DOHH2 (cell line): ENCODE measurements at regions not wholly inside any gene's neighbourhood (a gene's known extent, or its start where the extent isn't known, plus 50 kb on each side); places are given as distances from the start of the nearest gene placed in this dataset.
"Not testable (repeated sequence)": the region's sequence is repeated elsewhere in the genome, so short reads cannot be mapped to it uniquely, and the experiment has no call there.

Experiments used
- H3F3A ChIP-seq: fragments of 200-600 bp; sonication (generic), shearing (Covaris generic); 2 replicates; pipeline ENCODE4 v1.6.0; 2016; ENCODE audit warnings: antibody characterized with exemption, mild to moderate bottlenecking; ENCODE audit not compliant: control insufficient read depth, insufficient read depth
- H3K27ac ChIP-seq: fragments of 200-600 bp; sonication (generic); 2 replicates; pipeline ENCODE4 v1.5.1; 2014; ENCODE audit warnings: low read depth, mild to moderate bottlenecking, low read length, moderate library complexity
- H3K27me3 ChIP-seq: fragments of 200-600 bp; sonication (generic); 2 replicates; pipeline ENCODE4 v1.6.1; 2014; ENCODE audit warnings: mild to moderate bottlenecking, low read length, mixed read lengths; ENCODE audit not compliant: control insufficient read depth
- H3K36me3 ChIP-seq: fragments of 200-600 bp; sonication (generic); 2 replicates; pipeline ENCODE4 v1.6.1; 2014; ENCODE audit warnings: mild to moderate bottlenecking, low read length, moderate library complexity, mixed read lengths; ENCODE audit not compliant: control insufficient read depth
- H3K4me1 ChIP-seq: fragments of 200-600 bp; sonication (generic); 2 replicates; pipeline ENCODE4 v1.6.1; 2014; ENCODE audit warnings: mild to moderate bottlenecking, low read length, mixed read lengths; ENCODE audit not compliant: control insufficient read depth
- H3K4me2 ChIP-seq: fragments of 200-600 bp; sonication (generic); 2 replicates; pipeline ENCODE4 v1.6.0; 2014; ENCODE audit warnings: mild to moderate bottlenecking, low read length, moderate library complexity
- H3K4me3 ChIP-seq: fragments of 200-600 bp; sonication (generic); 2 replicates; pipeline ENCODE4 v1.5.1; 2014; ENCODE audit warnings: mild to moderate bottlenecking, low read length, mixed read lengths
- H3K79me2 ChIP-seq: fragments of 200-600 bp; sonication (generic); 2 replicates; pipeline ENCODE4 v1.6.1; 2014; ENCODE audit warnings: mild to moderate bottlenecking, low read length, mixed read lengths; ENCODE audit not compliant: control insufficient read depth
- H3K9me2 ChIP-seq: fragments of 200-600 bp; sonication (generic); replicated peaks from 2 replicates; pipeline ENCODE4 v1.6.1; 2014; ENCODE audit warnings: mild to moderate bottlenecking, low read length, mixed read lengths; ENCODE audit not compliant: control insufficient read depth
- H3K9me3 ChIP-seq: fragments of 200-600 bp; sonication (generic); 2 replicates; pipeline ENCODE4 v1.6.1; 2014; ENCODE audit warnings: antibody characterized with exemption, low read length, mixed read lengths; ENCODE audit not compliant: control insufficient read depth, insufficient read depth
- H4K20me1 ChIP-seq: fragments of 200-600 bp; sonication (generic); 2 replicates; pipeline ENCODE4 v1.6.0; 2014; ENCODE audit warnings: low read depth, mild to moderate bottlenecking, antibody characterized with exemption, low read length, moderate library complexity; ENCODE audit not compliant: control insufficient read depth, insufficient read depth
- EZH2phosphoT487 ChIP-seq: fragments of 200-600 bp; sonication (generic); IDR thresholded peaks from 2 replicates; pipeline ENCODE4 v1.6.1; 2017; ENCODE audit warnings: borderline replicate concordance, mild to moderate bottlenecking, antibody characterized with exemption, low read length, moderate library complexity, mixed read lengths
- TF ChIP-seq, protein P1 (sequence below): fragments of 200-600 bp; sonication (generic); IDR thresholded peaks from one replicate; pipeline ENCODE4 v1.5.1; 2014; ENCODE audit warnings: antibody characterized with exemption, mild to moderate bottlenecking, low read depth, low read length; ENCODE audit not compliant: poor library complexity, severe bottlenecking

GRCh38 chr3:109696932-109697331 is 359.6 kb upstream of the DPPA4 start:
- TF ChIP-seq, protein P1, sequence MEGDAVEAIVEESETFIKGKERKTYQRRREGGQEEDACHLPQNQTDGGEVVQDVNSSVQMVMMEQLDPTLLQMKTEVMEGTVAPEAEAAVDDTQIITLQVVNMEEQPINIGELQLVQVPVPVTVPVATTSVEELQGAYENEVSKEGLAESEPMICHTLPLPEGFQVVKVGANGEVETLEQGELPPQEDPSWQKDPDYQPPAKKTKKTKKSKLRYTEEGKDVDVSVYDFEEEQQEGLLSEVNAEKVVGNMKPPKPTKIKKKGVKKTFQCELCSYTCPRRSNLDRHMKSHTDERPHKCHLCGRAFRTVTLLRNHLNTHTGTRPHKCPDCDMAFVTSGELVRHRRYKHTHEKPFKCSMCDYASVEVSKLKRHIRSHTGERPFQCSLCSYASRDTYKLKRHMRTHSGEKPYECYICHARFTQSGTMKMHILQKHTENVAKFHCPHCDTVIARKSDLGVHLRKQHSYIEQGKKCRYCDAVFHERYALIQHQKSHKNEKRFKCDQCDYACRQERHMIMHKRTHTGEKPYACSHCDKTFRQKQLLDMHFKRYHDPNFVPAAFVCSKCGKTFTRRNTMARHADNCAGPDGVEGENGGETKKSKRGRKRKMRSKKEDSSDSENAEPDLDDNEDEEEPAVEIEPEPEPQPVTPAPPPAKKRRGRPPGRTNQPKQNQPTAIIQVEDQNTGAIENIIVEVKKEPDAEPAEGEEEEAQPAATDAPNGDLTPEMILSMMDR, result no peak
- TF ChIP-seq EZH2phosphoT487, result no peak
- Histone ChIP-seq H3K9me3 (peaks cover 7% of the 10 kb centered on the region; the same call in 1 of the 2 replicates), H3K4me1 (no peaks in the 10 kb centered on the region), H4K20me1 (no peaks in the 10 kb centered on the region), H3K4me3 (no peak overlapping the region), H3K36me3 (no peaks in the 10 kb centered on the region), H3K79me2 (no peaks in the 10 kb centered on the region), H3K27ac (no peak overlapping the region), H3K4me2 (no peak overlapping the region), H3K9me2 (no peaks in the 10 kb centered on the region), H3F3A (no peaks in the 10 kb centered on the region), H3K27me3 (no peaks in the 10 kb centered on the region)

GRCh38 chr3:109702252-109702651 is 364.9 kb upstream of the DPPA4 start:
- Histone ChIP-seq H3F3A (no peaks in the 10 kb centered on the region), H3K4me3 (no peak overlapping the region), H3K36me3 (no peaks in the 10 kb centered on the region), H3K79me2 (no peaks in the 10 kb centered on the region), H3K27me3 (no peaks in the 10 kb centered on the region), H3K27ac (no peak overlapping the region), H3K9me2 (no peaks in the 10 kb centered on the region), H4K20me1 (no peaks in the 10 kb centered on the region), H3K4me1 (no peaks in the 10 kb centered on the region), H3K4me2 (no peak overlapping the region), H3K9me3 (no peaks in the 10 kb centered on the region)
- TF ChIP-seq, protein P1, result no peak
- TF ChIP-seq EZH2phosphoT487, result no peak

DNA sequence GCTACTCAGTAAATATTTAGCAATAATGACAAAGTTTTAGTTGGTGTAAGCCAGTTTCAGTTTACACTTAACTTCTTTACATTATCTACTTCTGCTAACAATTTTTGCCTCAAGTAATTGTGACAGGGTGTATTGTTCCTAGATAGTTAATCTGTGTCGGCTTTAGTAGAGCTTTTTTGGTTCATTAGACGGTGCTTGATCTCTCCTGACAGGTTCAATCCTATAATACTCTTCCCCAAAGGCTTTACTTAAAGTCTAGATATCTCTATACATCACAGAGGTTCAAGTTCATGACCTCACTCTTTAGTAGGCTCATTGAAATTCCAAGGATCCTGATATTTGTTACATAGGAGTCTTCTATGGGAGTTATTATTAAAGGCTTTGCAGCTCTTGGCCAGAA is 365.6 kb upstream of the DPPA4 start:
- TF ChIP-seq, protein P1, result no peak
- TF ChIP-seq EZH2phosphoT487, result no peak
- H3K27me3 ChIP-seq, result no peaks in the 10 kb centered on the region
- H4K20me1 ChIP-seq, result no peaks in the 10 kb centered on the region
- H3K4me2 ChIP-seq, result no peak overlapping the region
- no peaks in the 10 kb centered on the region for H3K4me1 ChIP-seq
- H3F3A ChIP-seq, result no peaks in the 10 kb centered on the region
- no peaks in the 10 kb centered on the region for H3K36me3 ChIP-seq
- no peaks in the 10 kb centered on the region for H3K79me2 ChIP-seq
- H3K9me2 ChIP-seq, result no peaks in the 10 kb centered on the region
- H3K27ac ChIP-seq, result no peak overlapping the region
- no peaks in the 10 kb centered on the region for H3K9me3 ChIP-seq
- H3K4me3 ChIP-seq, result no peak overlapping the region

DNA sequence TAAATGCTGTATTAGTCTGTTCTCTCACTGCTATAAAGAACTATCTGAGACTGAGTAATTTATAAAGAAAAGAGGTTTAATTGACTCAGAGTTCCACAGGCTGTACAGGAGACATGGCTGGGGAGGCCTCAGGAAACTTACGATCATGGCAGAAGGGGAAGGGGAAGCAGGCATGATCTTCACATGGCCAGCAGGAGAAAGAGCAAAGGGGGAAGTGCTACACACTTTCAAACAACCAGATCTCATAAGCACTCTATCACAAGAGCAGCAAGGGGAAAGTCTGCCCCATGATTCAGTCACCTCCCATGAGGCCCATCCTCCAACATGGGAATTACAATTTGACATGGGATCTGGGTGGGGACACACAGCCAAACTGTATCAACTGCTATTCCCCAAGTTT is 367.8 kb upstream of the DPPA4 start:
- H3K27me3 ChIP-seq, H4K20me1 ChIP-seq, H3K9me3 ChIP-seq, H3K79me2 ChIP-seq, H3K9me2 ChIP-seq, H3F3A ChIP-seq, H3K4me3 ChIP-seq, H3K4me2 ChIP-seq, H3K4me1 ChIP-seq, H3K27ac ChIP-seq, H3K36me3 ChIP-seq: not testable (repeated sequence)
